ENCODE measurements at regions not wholly inside any gene's neighbourhood (a gene's known extent, or its start where the extent isn't known, plus 50 kb on each side); places are given as distances from the start of the nearest gene placed in this dataset.

DNA sequence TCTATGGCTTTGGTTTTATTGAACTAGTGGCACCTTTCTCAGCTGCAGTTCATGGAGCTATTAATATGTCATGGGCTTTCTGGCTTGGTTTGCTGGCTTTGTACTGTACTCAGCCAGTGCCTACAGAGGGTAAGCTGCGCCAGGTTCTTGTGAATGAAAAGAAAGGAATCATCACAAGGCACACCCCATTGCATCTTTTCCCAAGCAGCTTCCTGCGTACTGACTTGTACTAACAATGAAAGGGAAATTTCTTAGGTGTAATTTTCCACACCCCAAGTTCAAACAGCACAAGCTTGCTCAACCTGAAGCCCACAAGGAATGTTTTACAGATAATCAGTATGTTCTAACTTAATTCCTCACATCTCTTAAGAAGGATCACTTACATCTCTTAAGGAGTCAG is 78.0 kb upstream of the TNFSF18 start:
- FAIRE-seq, result no peak
- DNase-seq (ENCODE audit: extremely low spot score, insufficient read length, low read depth), result no peak

- no peak for FAIRE-seq
Measured at GRCh38 chr1:173127369-173128307, 76.9 kb upstream of the TNFSF18 start.

GRCh38 chr1:173126421-173126820 is 75.7 kb upstream of the TNFSF18 start:
- FAIRE-seq, result no peak
- no peak for DNase-seq (ENCODE audit: extremely low spot score, insufficient read length, low read depth)

More at GRCh38 chr1:173127369-173128307, 76.9 kb upstream of the TNFSF18 start:
- DNase-seq (ENCODE audit: extremely low spot score, insufficient read length, low read depth), result no peak

GRCh38 chr1:173122958-173123852 is 72.5 kb upstream of the TNFSF18 start:
- FAIRE-seq (peak; percentile 38), DNase-seq (ENCODE audit: extremely low spot score, insufficient read length, low read depth) (no peak)

- DNase-seq (ENCODE audit: extremely low spot score, insufficient read length, low read depth), result no peak
- FAIRE-seq, result no peak
Measured at GRCh38 chr1:173122344-173122935, 71.7 kb upstream of the TNFSF18 start.

DNA sequence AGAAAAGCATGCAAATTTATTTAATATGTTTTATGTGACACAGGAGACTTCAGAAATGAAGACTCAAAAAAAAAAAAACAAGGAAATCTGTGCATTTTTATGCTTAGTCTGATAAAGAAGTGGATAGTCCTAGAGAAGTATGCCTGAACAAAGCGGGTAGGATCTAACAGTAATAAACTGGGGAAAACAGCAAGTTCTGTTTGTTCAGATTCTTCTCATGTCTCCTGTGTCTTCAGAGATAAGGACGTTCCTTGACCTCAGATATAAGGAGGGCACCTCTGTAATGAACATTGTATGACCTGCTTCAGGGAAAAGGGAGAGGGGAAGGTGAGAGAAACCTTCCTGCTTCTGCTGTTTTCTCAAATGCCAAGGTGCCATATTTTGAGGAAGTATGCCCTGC is 67.7 kb upstream of the TNFSF18 start:
- DNase-seq (ENCODE audit: extremely low spot score, insufficient read length, low read depth) (no peak), FAIRE-seq (no peak)

DNA sequence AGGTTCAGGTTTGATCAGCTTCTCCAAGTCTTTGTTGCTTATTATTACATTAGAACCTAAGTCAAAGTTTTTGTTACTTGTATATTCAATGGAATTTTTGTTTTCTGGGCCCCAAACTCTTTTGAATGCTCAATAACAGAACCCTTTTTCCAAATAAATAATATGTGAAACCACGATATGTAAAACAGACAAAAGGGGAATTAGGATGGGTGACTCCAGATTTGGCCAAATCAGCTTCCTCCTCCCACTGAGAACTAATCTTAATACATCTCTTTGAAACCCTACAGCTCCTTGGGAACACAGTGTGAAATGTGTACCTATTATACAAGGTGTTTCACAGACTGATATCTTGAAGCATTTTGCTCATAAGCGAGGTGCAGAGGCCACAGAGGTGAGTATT is 67.0 kb upstream of the TNFSF18 start:
- no peak for FAIRE-seq
- no peak for DNase-seq (ENCODE audit: extremely low spot score, insufficient read length, low read depth)

GRCh38 chr1:173117108-173117633 is 66.4 kb upstream of the TNFSF18 start:
- DNase-seq (ENCODE audit: extremely low spot score, insufficient read length, low read depth) (no peak), FAIRE-seq (no peak)

DNA sequence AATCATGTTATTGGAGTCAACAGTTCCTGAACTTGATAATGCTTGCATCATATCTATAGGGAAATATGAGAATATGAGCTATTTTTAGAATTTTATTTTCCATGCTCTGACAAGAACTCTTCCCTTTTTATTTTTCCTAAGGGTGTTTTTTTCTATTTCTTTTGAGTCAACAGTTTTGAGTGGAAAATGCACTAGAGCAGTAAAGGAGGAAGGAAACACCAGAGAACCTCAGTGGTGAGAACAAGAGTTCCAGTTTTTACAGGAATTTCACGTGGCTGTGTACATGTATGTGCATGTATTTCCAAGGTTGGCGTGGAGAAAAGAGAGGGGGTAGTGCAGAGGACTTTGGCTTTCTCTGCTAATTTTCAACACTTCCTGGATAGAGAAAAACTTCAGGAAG is 63.6 kb upstream of the TNFSF18 start:
- FAIRE-seq (no peak), DNase-seq (ENCODE audit: extremely low spot score, insufficient read length, low read depth) (no peak)

GRCh38 chr1:173113015-173113741 is 62.4 kb upstream of the TNFSF18 start:
- no peak for DNase-seq (ENCODE audit: extremely low spot score, insufficient read length, low read depth)
- no peak for FAIRE-seq

DNA sequence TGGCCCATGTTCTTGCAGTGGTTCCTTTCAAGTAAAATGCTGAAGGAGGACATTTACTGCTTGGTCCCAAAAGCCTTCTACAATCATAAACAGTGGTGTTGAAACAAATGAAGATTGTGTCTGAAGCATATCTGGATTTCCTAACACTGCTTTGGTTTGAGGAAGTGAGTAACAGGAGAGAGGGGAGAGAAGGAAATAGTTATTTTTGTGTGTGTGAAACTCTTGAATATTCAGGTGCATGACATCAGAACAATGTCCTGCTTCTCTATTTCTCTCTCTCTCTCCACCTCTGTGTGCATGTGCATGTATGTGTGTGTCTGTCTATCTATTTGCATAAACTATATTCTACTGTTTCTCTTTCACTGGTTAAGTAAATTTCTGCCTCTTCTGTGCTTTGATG is 61.4 kb upstream of the TNFSF18 start:
- FAIRE-seq (peak; percentile 76), DNase-seq (ENCODE audit: extremely low spot score, insufficient read length, low read depth) (no peak)

DNA sequence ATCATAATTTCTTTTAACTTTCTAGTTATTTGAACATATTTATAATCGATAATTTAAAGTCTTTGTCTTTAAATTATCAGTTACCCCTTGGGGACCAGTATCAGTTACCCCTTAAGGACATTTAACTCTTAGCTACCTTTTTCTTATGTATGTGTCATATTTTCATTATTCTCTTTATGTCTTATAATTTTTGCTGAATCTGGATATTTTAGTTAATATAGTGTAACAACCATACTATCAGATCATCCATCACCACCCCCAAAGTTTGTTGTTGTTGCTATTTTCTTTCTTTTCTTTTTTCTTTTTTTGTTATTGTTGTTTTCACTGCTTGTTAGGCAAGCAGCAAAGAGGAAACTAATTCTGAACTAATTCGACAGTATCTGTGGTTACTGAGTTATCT is 57.0 kb upstream of the TNFSF18 start:
- FAIRE-seq, result no peak
- no peak for DNase-seq (ENCODE audit: extremely low spot score, insufficient read length, low read depth)

DNA sequence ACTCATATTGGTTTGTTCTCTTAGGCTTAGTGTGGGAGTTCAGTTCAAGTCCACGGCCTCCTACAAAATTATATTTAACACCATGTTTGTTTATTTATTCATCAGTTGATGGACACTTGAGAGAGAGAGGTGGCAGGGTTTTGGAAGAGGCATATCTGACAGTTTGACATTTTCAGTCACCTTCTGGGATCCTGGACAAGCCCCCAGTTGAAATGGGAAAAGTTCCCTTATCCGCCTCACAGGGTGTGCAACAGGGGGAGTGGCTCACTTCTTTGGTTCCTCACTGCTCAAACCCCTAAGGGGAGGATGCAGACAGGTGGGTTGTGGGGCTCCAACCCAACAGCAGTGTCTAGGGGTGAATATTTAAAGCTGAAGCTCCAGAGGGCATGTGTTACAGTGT is 52.3 kb upstream of the TNFSF18 start:
- DNase-seq (ENCODE audit: extremely low spot score, insufficient read length, low read depth) (no peak), FAIRE-seq (no peak)

DNA sequence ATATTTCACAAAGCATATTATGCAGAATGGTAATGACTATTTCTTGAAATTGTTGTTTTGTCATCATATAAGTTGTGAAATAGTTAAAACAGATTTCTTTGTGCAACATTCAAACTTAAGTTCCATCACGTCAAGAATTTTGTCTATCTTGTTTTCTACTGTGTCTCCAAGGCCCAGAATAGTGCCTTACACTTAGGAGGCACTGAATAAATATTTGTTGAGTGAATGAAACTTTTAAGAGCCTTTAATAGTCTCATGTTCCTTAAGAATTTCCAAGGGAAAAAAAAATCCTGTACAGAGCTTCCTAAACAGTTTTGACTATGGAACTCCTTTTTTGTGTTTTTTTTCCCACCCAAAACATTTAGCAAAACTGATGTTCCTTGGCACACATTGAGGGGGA is 50.8 kb upstream of the TNFSF18 start:
- DNase-seq (ENCODE audit: extremely low spot score, insufficient read length, low read depth) (no peak), FAIRE-seq (no peak)

DNA sequence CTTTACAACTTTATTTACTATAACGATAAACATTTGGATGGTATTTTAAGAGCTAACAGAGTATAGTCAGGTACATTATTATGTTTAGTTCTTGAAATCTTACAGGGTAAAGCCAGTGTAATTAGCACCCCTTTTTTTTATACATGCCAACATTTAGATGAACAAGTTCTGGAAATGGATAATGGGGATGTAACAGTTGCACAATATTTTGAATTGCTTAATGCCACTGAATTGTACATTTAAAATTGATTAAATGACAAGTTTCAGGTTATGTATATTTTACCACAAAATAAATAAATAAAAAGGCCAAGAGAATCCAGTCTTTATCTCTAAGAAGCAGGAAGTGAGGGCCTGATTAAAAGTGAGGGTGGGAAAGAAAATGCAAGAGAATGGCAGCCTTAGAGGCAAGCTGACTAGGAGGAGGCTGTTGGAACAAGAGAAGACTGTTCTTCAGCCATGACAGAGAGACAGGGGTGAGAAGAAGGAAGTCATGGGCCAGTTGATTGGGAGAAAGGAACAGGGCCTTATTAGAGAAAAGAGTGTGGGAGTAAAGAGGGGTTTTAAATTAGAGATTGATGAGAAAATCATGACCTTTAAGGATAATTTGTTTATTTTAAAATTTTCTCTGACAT is 49.9 kb upstream of the TNFSF18 start:
- DNase-seq (ENCODE audit: extremely low spot score, insufficient read length, low read depth), result no peak
- FAIRE-seq, result no peak

Measured in GM18507 (cell line).